Limb (tissue), 2 donors: ENCODE measurements at regions not wholly inside any gene's neighbourhood (a gene's known extent, or its start where the extent isn't known, plus 50 kb on each side); places are given as distances from the start of the nearest gene placed in this dataset.
"Not testable (repeated sequence)": the region's sequence is repeated elsewhere in the genome, so short reads cannot be mapped to it uniquely, and the experiment has no call there.

Experiments
- DNase-seq, 2 donors: peaks; one replicate each; pipeline ENCODE4 v3.0.0-alpha.2; 2016; ENCODE audit errors: extremely low spot score in 2 of 2

GRCh38 chrX:25640276-25640675 lies 497.9 kb upstream of the MAGEB18 start:
- no peak for DNase-seq

- no peak for DNase-seq
Measured at GRCh38 chrX:25646156-25646555, 492.0 kb upstream of the MAGEB18 start.

GRCh38 chrX:25648790-25649189 lies 489.4 kb upstream of the MAGEB18 start:
- no peak for DNase-seq

- no peak for DNase-seq
Measured at GRCh38 chrX:25650216-25650820, 487.8 kb upstream of the MAGEB18 start.

GRCh38 chrX:25659317-25659716 lies 478.8 kb upstream of the MAGEB18 start:
- no peak for DNase-seq

GRCh38 chrX:25663701-25664100 lies 474.4 kb upstream of the MAGEB18 start:
- no peak for DNase-seq

GRCh38 chrX:25665431-25665830 lies 472.7 kb upstream of the MAGEB18 start:
- DNase-seq, result no peak

- no peak for DNase-seq
Measured at GRCh38 chrX:25667681-25668080, 470.5 kb upstream of the MAGEB18 start.

GRCh38 chrX:25674776-25675175 lies 463.4 kb upstream of the MAGEB18 start:
- DNase-seq, result no peak

- no peak for DNase-seq
Measured at GRCh38 chrX:25701876-25702275, 436.3 kb upstream of the MAGEB18 start.

GRCh38 chrX:25717122-25717521 lies 421.0 kb upstream of the MAGEB18 start:
- no peak for DNase-seq

- no peak for DNase-seq
Measured at GRCh38 chrX:25721564-25721963, 416.6 kb upstream of the MAGEB18 start.

GRCh38 chrX:25726539-25726938 lies 411.6 kb upstream of the MAGEB18 start:
- no peak for DNase-seq

GRCh38 chrX:25733148-25733547 lies 405.0 kb upstream of the MAGEB18 start:
- no peak for DNase-seq

- DNase-seq, result no peak
Measured at GRCh38 chrX:25737540-25737939, 400.6 kb upstream of the MAGEB18 start.

- no peak for DNase-seq
Measured at GRCh38 chrX:25742334-25742733, 395.8 kb upstream of the MAGEB18 start.

- DNase-seq, result no peak
Measured at GRCh38 chrX:25754399-25754798, 383.7 kb upstream of the MAGEB18 start.

GRCh38 chrX:25755194-25755593 lies 382.9 kb upstream of the MAGEB18 start:
- DNase-seq, result no peak

- no peak for DNase-seq
Measured at GRCh38 chrX:25762656-25763055, 375.5 kb upstream of the MAGEB18 start.

GRCh38 chrX:25771853-25772252 lies 366.3 kb upstream of the MAGEB18 start:
- not testable (repeated sequence) for DNase-seq

- DNase-seq, result not testable (repeated sequence)
Measured at GRCh38 chrX:25797796-25798195, 340.3 kb upstream of the MAGEB18 start.

- DNase-seq, result no peak
Measured at GRCh38 chrX:25805744-25806143, 332.4 kb upstream of the MAGEB18 start.

GRCh38 chrX:25807022-25807421 lies 331.1 kb upstream of the MAGEB18 start:
- DNase-seq, result no peak

GRCh38 chrX:25810202-25810601 lies 327.9 kb upstream of the MAGEB18 start:
- DNase-seq, result no peak
